IMR-90 (cell line): ENCODE measurements at regions not wholly inside any gene's neighbourhood (a gene's known extent, or its start where the extent isn't known, plus 50 kb on each side); places are given as distances from the start of the nearest gene placed in this dataset.

Experiments used
- ATAC-seq: fragments of 200-7000 bp; cut with Tn5 transposase; 2 replicates; pipeline ENCODE4 v1.9.1; 2020; ENCODE audit warnings: low read depth, mild to moderate bottlenecking, moderate library complexity
- BruUV-seq: library from RNA; stranded (reverse); fragments of 400-500 nt; replicated peaks from 2 replicates; lab custom pipeline; 2021; lab: Mats Ljungman, UMichigan
- CTCF ChIA-PET: fragments of 300-600 bp; formaldehyde crosslinking; extraction: SDS; loops from one replicate; lab custom pipeline; 2021; ENCODE audit warnings: antibody characterized with exemption; lab: Yijun Ruan, JAX
- POLR2A ChIA-PET: fragments of 300-600 bp; sonication (Branson Sonifier 250); formaldehyde crosslinking; loops from one replicate; lab custom pipeline; 2022; ENCODE audit warnings: antibody characterized with exemption; ENCODE audit not compliant: unreplicated experiment; lab: Charles Lee
- DNase-seq: peaks from one replicate; pipeline ENCODE4 v3.0.0; 2013
- H2AFZ ChIP-seq: replicated peaks from 2 replicates; pipeline ENCODE3; 2013; ENCODE audit warnings: low read length, mild to moderate bottlenecking; ENCODE audit not compliant: poor library complexity
- H2AK5ac ChIP-seq: 2 replicates; pipeline ENCODE4 v1.6.1; 2013; ENCODE audit warnings: low read depth, low read length, inconsistent platforms
- H2AK9ac ChIP-seq: replicated peaks from 2 replicates; pipeline ENCODE3; 2013; ENCODE audit warnings: mild to moderate bottlenecking, low read depth, low read length, moderate library complexity; ENCODE audit not compliant: poor library complexity
- H2BK120ac ChIP-seq: 2 replicates; pipeline ENCODE4 v1.6.1; 2013; ENCODE audit warnings: low read depth, low read length, inconsistent platforms
- H2BK15ac ChIP-seq: 3 replicates; pipeline ENCODE4 v1.6.1; 2013; ENCODE audit warnings: low read depth, low read length, inconsistent platforms
- H2BK20ac ChIP-seq: 2 replicates; pipeline ENCODE4 v1.6.1; 2013; ENCODE audit warnings: low read depth, mild to moderate bottlenecking, inconsistent platforms, low read length, moderate library complexity
- H2BK5ac ChIP-seq: 2 replicates; pipeline ENCODE4 v1.6.1; 2013; ENCODE audit warnings: mild to moderate bottlenecking, low read depth, low read length, inconsistent platforms; ENCODE audit not compliant: poor library complexity, severe bottlenecking
- H3K14ac ChIP-seq: replicated peaks from 2 replicates; pipeline ENCODE4 v1.6.1; 2013; ENCODE audit warnings: low read depth, low read length, inconsistent platforms
- H3K18ac ChIP-seq: 2 replicates; pipeline ENCODE4 v1.6.1; 2013; ENCODE audit warnings: low read depth, low read length, control low read depth
- H3K23ac ChIP-seq: 2 replicates; pipeline ENCODE4 v1.6.1; 2013; ENCODE audit warnings: low read depth, low read length, inconsistent platforms
- H3K27ac ChIP-seq: 2 replicates; pipeline ENCODE4 v1.5.1; 2013; ENCODE audit warnings: mild to moderate bottlenecking, control low read depth, low read length; ENCODE audit not compliant: insufficient read depth
- H3K27me3 ChIP-seq: 2 replicates; pipeline ENCODE4 v1.6.1; 2013; ENCODE audit warnings: low read length; ENCODE audit not compliant: control insufficient read depth, insufficient read depth
- H3K36me3 ChIP-seq: 2 replicates; pipeline ENCODE4 v1.6.1; 2013; ENCODE audit warnings: low read length, mixed read lengths; ENCODE audit not compliant: control insufficient read depth, insufficient read depth
- H3K4ac ChIP-seq: 2 replicates; pipeline ENCODE4 v1.6.1; 2013; ENCODE audit warnings: low read depth, low read length, inconsistent platforms
- H3K4me1 ChIP-seq: 2 replicates; pipeline ENCODE4 v1.6.1; 2013; ENCODE audit warnings: low read length, mixed read lengths; ENCODE audit not compliant: control insufficient read depth, insufficient read depth
- H3K4me2 ChIP-seq: 2 replicates; pipeline ENCODE4 v1.6.1; 2013; ENCODE audit warnings: low read depth, mild to moderate bottlenecking, control low read depth, low read length, moderate library complexity
- H3K4me3 ChIP-seq: 2 replicates; pipeline ENCODE4 v1.5.1; 2013; ENCODE audit warnings: low read depth, mild to moderate bottlenecking, control low read depth, low read length, moderate library complexity; ENCODE audit not compliant: insufficient read depth
- H3K56ac ChIP-seq: 2 replicates; pipeline ENCODE4 v1.6.1; 2013; ENCODE audit warnings: low read length, inconsistent platforms; ENCODE audit not compliant: insufficient read depth; ENCODE audit errors: extremely low read depth
- H3K79me1 ChIP-seq, 2 experiments: 2 replicates each; pipeline ENCODE4 v1.6.1; 2013; ENCODE audit warnings: low read length in 2 of 2, inconsistent platforms in 1 of 2, low read depth in 1 of 2
- H3K9ac ChIP-seq: 2 replicates; pipeline ENCODE4 v1.6.1; 2013; ENCODE audit warnings: low read depth, low read length, control low read depth
- H3K9me1 ChIP-seq: 2 replicates; pipeline ENCODE4 v1.6.1; 2013; ENCODE audit warnings: low read length, inconsistent platforms; ENCODE audit not compliant: insufficient read depth
- H3K9me3 ChIP-seq: 2 replicates; pipeline ENCODE4 v1.6.1; 2013; ENCODE audit warnings: low read length; ENCODE audit not compliant: control insufficient read depth, insufficient read depth
- H4K20me1 ChIP-seq: 2 replicates; pipeline ENCODE4 v1.6.1; 2013; ENCODE audit warnings: low read length, inconsistent platforms; ENCODE audit not compliant: insufficient read depth
- H4K5ac ChIP-seq: 2 replicates; pipeline ENCODE4 v1.6.1; 2013; ENCODE audit warnings: mild to moderate bottlenecking, low read depth, low read length, control low read depth
- H4K8ac ChIP-seq, 2 experiments: 2 replicates each; pipeline ENCODE4 v1.6.1; 2013; ENCODE audit warnings: low read depth in 2 of 2, low read length in 2 of 2, control low read depth in 1 of 2, inconsistent platforms in 1 of 2
- H4K91ac ChIP-seq: 2 replicates; pipeline ENCODE4 v1.6.1; 2013; ENCODE audit warnings: low read depth, low read length, inconsistent platforms; ENCODE audit not compliant: insufficient read depth
- BHLHE40 ChIP-seq: fragments of 150-350 bp; IDR thresholded peaks from 2 replicates; pipeline ENCODE4 v1.6.1; 2016; ENCODE audit warnings: mild to moderate bottlenecking, low read depth, low read length
- CEBPB ChIP-seq: IDR thresholded peaks from 2 replicates; pipeline ENCODE4 v1.6.1; 2012; ENCODE audit warnings: low read depth, low read length, improper control_type of control experiment
- CHD1 ChIP-seq: IDR thresholded peaks from 2 replicates; pipeline ENCODE4 v1.6.1; 2012; ENCODE audit warnings: low read depth, low read length, improper control_type of control experiment
- FOS ChIP-seq: fragments of 150-350 bp; IDR thresholded peaks from 2 replicates; pipeline ENCODE4 v1.6.1; 2016; ENCODE audit warnings: low read depth, low read length
- MAFK ChIP-seq: IDR thresholded peaks from 2 replicates; pipeline ENCODE4 v1.6.1; 2012; ENCODE audit warnings: low read depth, low read length, improper control_type of control experiment
- MAZ ChIP-seq: IDR thresholded peaks from 2 replicates; pipeline ENCODE4 v1.6.1; 2012; ENCODE audit warnings: low read depth, mild to moderate bottlenecking, low read length, improper control_type of control experiment, moderate library complexity, borderline replicate concordance
- MXI1 ChIP-seq: IDR thresholded peaks from 2 replicates; pipeline ENCODE4 v1.6.1; 2012; ENCODE audit warnings: low read depth, mild to moderate bottlenecking, low read length, moderate library complexity, borderline replicate concordance
- NFE2L2 ChIP-seq: fragments of 150-350 bp; IDR thresholded peaks from 2 replicates; pipeline ENCODE4 v1.6.1; 2016; ENCODE audit warnings: low read depth, mild to moderate bottlenecking, low read length
- POLR2A ChIP-seq: IDR thresholded peaks from 2 replicates; pipeline ENCODE4 v1.6.1; 2012; ENCODE audit warnings: mild to moderate bottlenecking, low read depth, low read length
- RAD21 ChIP-seq: IDR thresholded peaks from 2 replicates; pipeline ENCODE4 v1.6.1; 2012; ENCODE audit warnings: low read length, improper control_type of control experiment
- RCOR1 ChIP-seq: IDR thresholded peaks from 2 replicates; pipeline ENCODE4 v1.6.1; 2012; ENCODE audit warnings: mild to moderate bottlenecking, low read length, improper control_type of control experiment; ENCODE audit not compliant: insufficient replicate concordance
- SMC3 ChIP-seq: fragments of 150-350 bp; IDR thresholded peaks from 2 replicates; pipeline ENCODE4 v1.6.1; 2016; ENCODE audit warnings: low read depth, mild to moderate bottlenecking, antibody characterized with exemption, low read length, moderate library complexity
- WGBS, 2 experiments: methylation state at CpG; one replicate each; pipeline versions ENCODE4 v1.1.5 to v1.1.7; 2013; ENCODE audit warnings: missing lambda C conversion rate in 2 of 2; ENCODE audit not compliant: insufficient read length in 1 of 2; ENCODE audit errors: extremely low coverage in 2 of 2; 5-methylcytosine and 5-hydroxymethylcytosine counted together
- dilution Hi-C: fragments of 300-500 bp; cut with HindIII; formaldehyde crosslinking; loops from one replicate; pipeline ENCODE4 v1.14.3; 2018; ENCODE audit warnings: low sequenced_read_pairs; ENCODE audit not compliant: unreplicated experiment
- in situ Hi-C: fragments of 300-500 bp; cut with MboI; formaldehyde crosslinking; loops from 3 replicates; pipeline ENCODE4 v1.14.3; 2019; ENCODE audit warnings: low sequenced_read_pairs, inconsistent platforms, mixed read lengths
- intact Hi-C: fragments of 100-400 bp; cut with micrococcal nuclease; formaldehyde crosslinking; loops from 2 replicates; pipeline ENCODE4 v1.10.0; 2022
- TF ChIP-seq, protein P1 (sequence below): fragments of 150-350 bp; IDR thresholded peaks from 2 replicates; pipeline ENCODE4 v1.6.1; 2016; ENCODE audit warnings: low read depth, mild to moderate bottlenecking, low read length, moderate library complexity, borderline replicate concordance
- TF ChIP-seq, protein P2 (sequence below): fragments of 150-350 bp; IDR thresholded peaks from 2 replicates; pipeline ENCODE4 v1.6.1; 2017; ENCODE audit warnings: mild to moderate bottlenecking, antibody characterized with exemption, low read length, low read depth

- POLR2A ChIA-PET, result no interaction called here
- TF ChIP-seq, protein P1, sequence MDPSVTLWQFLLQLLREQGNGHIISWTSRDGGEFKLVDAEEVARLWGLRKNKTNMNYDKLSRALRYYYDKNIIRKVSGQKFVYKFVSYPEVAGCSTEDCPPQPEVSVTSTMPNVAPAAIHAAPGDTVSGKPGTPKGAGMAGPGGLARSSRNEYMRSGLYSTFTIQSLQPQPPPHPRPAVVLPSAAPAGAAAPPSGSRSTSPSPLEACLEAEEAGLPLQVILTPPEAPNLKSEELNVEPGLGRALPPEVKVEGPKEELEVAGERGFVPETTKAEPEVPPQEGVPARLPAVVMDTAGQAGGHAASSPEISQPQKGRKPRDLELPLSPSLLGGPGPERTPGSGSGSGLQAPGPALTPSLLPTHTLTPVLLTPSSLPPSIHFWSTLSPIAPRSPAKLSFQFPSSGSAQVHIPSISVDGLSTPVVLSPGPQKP, result no peak
- TF ChIP-seq, protein P2, sequence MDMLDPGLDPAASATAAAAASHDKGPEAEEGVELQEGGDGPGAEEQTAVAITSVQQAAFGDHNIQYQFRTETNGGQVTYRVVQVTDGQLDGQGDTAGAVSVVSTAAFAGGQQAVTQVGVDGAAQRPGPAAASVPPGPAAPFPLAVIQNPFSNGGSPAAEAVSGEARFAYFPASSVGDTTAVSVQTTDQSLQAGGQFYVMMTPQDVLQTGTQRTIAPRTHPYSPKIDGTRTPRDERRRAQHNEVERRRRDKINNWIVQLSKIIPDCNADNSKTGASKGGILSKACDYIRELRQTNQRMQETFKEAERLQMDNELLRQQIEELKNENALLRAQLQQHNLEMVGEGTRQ, result no peak
- TF ChIP-seq RAD21 (no peak), CEBPB (no peak), SMC3 (no peak), RCOR1 (no peak), MAFK (no peak), FOS (no peak), NFE2L2 (no peak), MXI1 (no peak), BHLHE40 (no peak), MAZ (no peak), CHD1 (no peak), POLR2A (no peak)
- no peaks in the 10 kb centered on the region for H3K27me3 ChIP-seq
- no peak overlapping the region for H3K18ac ChIP-seq
- no peak overlapping the region for H2BK20ac ChIP-seq
- no peak overlapping the region for H3K4me3 ChIP-seq
- ATAC-seq (no peak), DNase-seq (no peak)
- H3K23ac ChIP-seq, result no peak overlapping the region
- no peaks in the 10 kb centered on the region for H3K79me1 ChIP-seq
- H2BK15ac ChIP-seq, result no peak overlapping the region
- dilution Hi-C loops, result no loop called here
- in situ Hi-C loops, result no loop called here
- H2BK120ac ChIP-seq, result no peak overlapping the region
- CTCF ChIA-PET, result no interaction called here
- H4K20me1 ChIP-seq, result no peaks in the 10 kb centered on the region
- H3K36me3 ChIP-seq, result no peaks in the 10 kb centered on the region
- H4K8ac ChIP-seq, result no peak overlapping the region
- H2BK5ac ChIP-seq, result no peak overlapping the region
- intact Hi-C loops, result no loop called here
- H4K5ac ChIP-seq, result no peak overlapping the region
- H3K9ac ChIP-seq, result no peak overlapping the region
- H3K4ac ChIP-seq, result no peak overlapping the region
- H2AFZ ChIP-seq, result no peak overlapping the region
- no TSS peak for BruUV-seq
- H2AK5ac ChIP-seq, result no peak overlapping the region
- no peaks in the 10 kb centered on the region for H3K9me1 ChIP-seq
- no peak overlapping the region for H4K91ac ChIP-seq
- H3K56ac ChIP-seq, result no peak overlapping the region
- no peaks in the 10 kb centered on the region for H3K9me3 ChIP-seq
- WGBS, 2 experiments, result no CpG with 5 or more reads among the region's 2 CpGs
- H3K4me1 ChIP-seq, result no peaks in the 10 kb centered on the region
- no peak overlapping the region for H2AK9ac ChIP-seq
- no peak overlapping the region for H3K4me2 ChIP-seq
- H3K27ac ChIP-seq, result no peak overlapping the region
- H3K14ac ChIP-seq, result no peak overlapping the region
These were observed 73.8 kb upstream of the SLIT3 start for GRCh38 chr5:169374761-169375160.
